Choroid plexus epithelial cell (primary cell): ENCODE measurements at regions not wholly inside any gene's neighbourhood (a gene's known extent, or its start where the extent isn't known, plus 50 kb on each side); places are given as distances from the start of the nearest gene placed in this dataset.

Source experiments
- DNase-seq: peaks from one replicate; pipeline ENCODE4 v3.0.0-alpha.2; 2010; ENCODE audit warnings: low read depth
- H3K4me3 ChIP-seq: 2 replicates; pipeline ENCODE4 v1.5.1; 2011; ENCODE audit warnings: low read depth, mild to moderate bottlenecking, control low read depth, low read length, moderate library complexity
- CTCF ChIP-seq: conservative IDR thresholded peaks from 2 replicates; pipeline ENCODE4 v1.5.1; 2011; ENCODE audit warnings: low read depth, mild to moderate bottlenecking, control low read depth, inconsistent platforms, low read length, moderate library complexity

GRCh38 chr7:13198036-13198435 lies 510.6 kb downstream of the ARL4A start:
- DNase-seq = no peak
- no peak overlapping the region for H3K4me3 ChIP-seq
- TF ChIP-seq CTCF = no peak

GRCh38 chr7:13198727-13199126 lies 511.3 kb downstream of the ARL4A start:
- no peak overlapping the region for H3K4me3 ChIP-seq
- no peak for DNase-seq
- TF ChIP-seq CTCF = no peak

GRCh38 chr7:13201628-13202027 lies 514.2 kb downstream of the ARL4A start:
- H3K4me3 ChIP-seq = no peak overlapping the region
- no peak for TF ChIP-seq CTCF
- DNase-seq = no peak

- no peak for TF ChIP-seq CTCF
- DNase-seq = no peak
- no peak overlapping the region for H3K4me3 ChIP-seq
Observed at GRCh38 chr7:13217768-13218167, 530.3 kb downstream of the ARL4A start.

GRCh38 chr7:13225068-13225467 lies 537.6 kb downstream of the ARL4A start:
- no peak overlapping the region for H3K4me3 ChIP-seq
- no peak for TF ChIP-seq CTCF
- no peak for DNase-seq

- no peak for TF ChIP-seq CTCF
- DNase-seq = no peak
- no peak overlapping the region for H3K4me3 ChIP-seq
Observed at GRCh38 chr7:13226385-13226784, 539.0 kb downstream of the ARL4A start.

- H3K4me3 ChIP-seq = no peak overlapping the region
- TF ChIP-seq CTCF = no peak
- DNase-seq = no peak
Observed at GRCh38 chr7:13231216-13231615, 543.8 kb downstream of the ARL4A start.
